Natural killer cell (primary cell): ENCODE measurements at regions not wholly inside any gene's neighbourhood (a gene's known extent, or its start where the extent isn't known, plus 50 kb on each side); places are given as distances from the start of the nearest gene placed in this dataset.

ENCODE experiments used
- ATAC-seq, 3 donors: fragments of 150-1000 bp in 2 of 3; fragments of 200-7000 bp in 1 of 3; cut with Tn5 transposase; 1 replicate in 1 of 3; 2 replicates in 2 of 3; pipeline ENCODE4 v1.10.0; 2021; ENCODE audit warnings: mild to moderate bottlenecking in 2 of 3, moderate library complexity in 2 of 3
- DNase-seq, 2 donors: peaks; one replicate each; pipeline versions ENCODE4 v3.0.0 to v3.0.0-alpha.2; 2013 to 2021; ENCODE audit warnings: mixed read lengths in 1 of 2
- H3K27ac ChIP-seq: one replicate; pipeline ENCODE4 v1.5.1; 2013; ENCODE audit warnings: mild to moderate bottlenecking, low read length
- H3K27me3 ChIP-seq: one replicate; pipeline ENCODE4 v1.6.1; 2013; ENCODE audit warnings: low read length; ENCODE audit not compliant: control insufficient read depth, insufficient read depth
- H3K36me3 ChIP-seq: one replicate; pipeline ENCODE4 v1.6.1; 2013; ENCODE audit warnings: low read length; ENCODE audit not compliant: control insufficient read depth, insufficient read depth
- H3K4me1 ChIP-seq: one replicate; pipeline ENCODE4 v1.6.1; 2013; ENCODE audit warnings: low read length; ENCODE audit not compliant: control insufficient read depth, insufficient read depth
- H3K4me3 ChIP-seq: one replicate; pipeline ENCODE4 v1.5.1; 2013; ENCODE audit warnings: low read length
- H3K9me3 ChIP-seq: one replicate; pipeline ENCODE4 v1.6.1; 2013; ENCODE audit warnings: low read length; ENCODE audit not compliant: control insufficient read depth, insufficient read depth
- H3K27ac Mint-ChIP-seq, 2 donors: one replicate each; pipeline ENCODE4 v1.8.0; 2022; ENCODE audit warnings: mild to moderate bottlenecking in 2 of 2, mixed read lengths in 2 of 2, moderate library complexity in 1 of 2
- H3K27me3 Mint-ChIP-seq, 2 donors: one replicate each; pipeline ENCODE4 v1.8.0; 2022; ENCODE audit warnings: low read depth in 2 of 2, mixed read lengths in 2 of 2
- H3K36me3 Mint-ChIP-seq: one replicate; pipeline ENCODE4 v1.8.0; 2022; ENCODE audit warnings: mixed read lengths
- H3K4me1 Mint-ChIP-seq, 2 donors: one replicate each; pipeline ENCODE4 v1.8.0; 2022; ENCODE audit warnings: mixed read lengths in 2 of 2
- H3K4me3 Mint-ChIP-seq: one replicate; pipeline ENCODE4 v1.8.0; 2022; ENCODE audit warnings: mild to moderate bottlenecking, moderate library complexity, mixed read lengths
- H3K9me3 Mint-ChIP-seq, 2 donors: one replicate each; pipeline ENCODE4 v1.8.0; 2022; ENCODE audit warnings: mixed read lengths in 2 of 2
- CTCF ChIP-seq: fragments of 200-600 bp; IDR thresholded peaks from one replicate; pipeline ENCODE4 v1.8.0; 2022; ENCODE audit warnings: antibody characterized with exemption
- WGBS: methylation state at CpG from one replicate; pipeline ENCODE4 v1.1.7; 2013; ENCODE audit warnings: missing lambda C conversion rate; ENCODE audit not compliant: insufficient coverage; 5-methylcytosine and 5-hydroxymethylcytosine counted together
- intact Hi-C: fragments of 100-400 bp; cut with micrococcal nuclease; formaldehyde crosslinking; loops from one replicate; pipeline ENCODE4 v1.14.2; 2022

DNA sequence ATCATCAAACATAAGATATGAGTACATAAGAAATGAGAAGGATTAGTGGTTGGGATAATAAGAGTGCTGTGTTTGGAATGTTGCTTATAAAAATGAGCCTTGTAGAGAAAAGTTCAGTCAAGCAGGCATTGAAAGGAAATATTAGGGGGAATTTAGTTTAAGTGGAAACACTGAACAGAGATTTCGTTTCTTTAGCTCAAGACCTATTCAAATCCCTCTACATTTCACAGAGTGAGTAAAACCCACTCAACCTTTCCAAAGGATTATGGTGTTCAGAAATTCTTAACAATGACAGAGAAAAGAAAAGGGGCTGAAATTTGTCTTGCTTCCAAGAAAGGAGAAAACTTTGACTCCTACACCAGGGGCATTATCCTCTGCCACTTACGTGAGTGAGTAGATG is 1072.4 kb upstream of the LCORL start:
- no peaks in the 10 kb centered on the region for H3K9me3 ChIP-seq
- DNase-seq (no peak), ATAC-seq (no peak)
- H3K4me3 Mint-ChIP-seq, result no peak overlapping the region
- no peaks in the 10 kb centered on the region for H3K27me3 ChIP-seq
- no peak for TF ChIP-seq CTCF
- H3K4me1 ChIP-seq, result no peaks in the 10 kb centered on the region
- no peaks in the 10 kb centered on the region for H3K36me3 ChIP-seq
- no peak overlapping the region for H3K4me3 ChIP-seq
- H3K36me3 Mint-ChIP-seq, result peaks cover 10% of the 10 kb centered on the region
- intact Hi-C loops, result no loop called here
- H3K4me1 Mint-ChIP-seq, result no peaks in the 10 kb centered on the region
- peaks cover 13 to 20% of the 10 kb centered on the region in 2 donors for H3K9me3 Mint-ChIP-seq
- WGBS, result no CpG with 5 or more reads among the region's 2 CpGs
- no peak overlapping the region for H3K27ac ChIP-seq
- no peak overlapping the region for H3K27ac Mint-ChIP-seq
- H3K27me3 Mint-ChIP-seq, result no peaks in the 10 kb centered on the region

GRCh38 chr4:19092797-19093196 is 1071.2 kb upstream of the LCORL start:
- no peaks in the 10 kb centered on the region for H3K27me3 Mint-ChIP-seq
- no peak overlapping the region for H3K4me3 ChIP-seq
- no peaks in the 10 kb centered on the region for H3K4me1 Mint-ChIP-seq
- H3K27ac Mint-ChIP-seq, result no peak overlapping the region
- no peaks in the 10 kb centered on the region for H3K27me3 ChIP-seq
- no peak for ATAC-seq
- no peaks in the 10 kb centered on the region for H3K4me1 ChIP-seq
- intact Hi-C loops, result no loop called here
- TF ChIP-seq CTCF, result no peak
- H3K36me3 Mint-ChIP-seq, result peaks cover 10% of the 10 kb centered on the region
- no peaks in the 10 kb centered on the region for H3K36me3 ChIP-seq
- no peak overlapping the region for H3K4me3 Mint-ChIP-seq
- no peak overlapping the region for H3K27ac ChIP-seq
- DNase-seq, result no peak
- H3K9me3 ChIP-seq, result no peaks in the 10 kb centered on the region
- peaks cover 12 to 20% of the 10 kb centered on the region in 2 donors for H3K9me3 Mint-ChIP-seq

DNA sequence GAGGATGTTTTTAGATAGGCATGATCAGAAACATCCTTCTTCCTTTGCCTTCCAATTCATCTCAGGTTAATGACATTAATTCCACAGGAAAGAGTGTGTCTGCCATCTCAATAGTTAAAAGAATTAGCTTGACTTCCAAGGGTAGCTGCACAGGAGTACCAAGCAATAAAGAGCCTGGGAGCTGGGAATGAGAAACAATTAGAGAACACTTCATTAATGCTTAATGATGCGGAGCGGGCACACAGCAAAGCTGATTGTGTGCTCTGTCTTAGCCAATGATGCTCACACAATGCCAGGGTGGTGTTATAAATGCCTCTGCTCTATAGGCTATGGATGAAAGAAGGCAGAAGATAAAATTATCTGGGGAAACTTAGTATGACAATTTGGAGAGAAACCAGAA is 1052.5 kb upstream of the LCORL start:
- Mint-ChIP-seq H3K9me3 (peaks cover 11 to 29% of the 10 kb centered on the region in 2 donors), H3K27ac (no peak overlapping the region), H3K4me3 (no peak overlapping the region), H3K36me3 (peaks cover 5% of the 10 kb centered on the region), H3K27me3 (no peaks in the 10 kb centered on the region), H3K4me1 (no peaks in the 10 kb centered on the region)
- no peak overlapping the region for H3K27ac ChIP-seq
- no peaks in the 10 kb centered on the region for H3K4me1 ChIP-seq
- TF ChIP-seq CTCF, result no peak
- WGBS, result 89% methylated on average over 2 of the region's 2 CpGs
- H3K27me3 ChIP-seq, result no peaks in the 10 kb centered on the region
- no peaks in the 10 kb centered on the region for H3K9me3 ChIP-seq
- H3K4me3 ChIP-seq, result no peak overlapping the region
- DNase-seq (no peak), ATAC-seq (no peak)
- H3K36me3 ChIP-seq, result no peaks in the 10 kb centered on the region
- intact Hi-C loops, result no loop called here

GRCh38 chr4:19063662-19064061 is 1042.1 kb upstream of the LCORL start:
- Mint-ChIP-seq H3K36me3 (peaks cover 6% of the 10 kb centered on the region), H3K27me3 (no peaks in the 10 kb centered on the region), H3K4me3 (no peak overlapping the region), H3K9me3 (peaks cover 15 to 20% of the 10 kb centered on the region in 2 donors), H3K4me1 (no peaks in the 10 kb centered on the region), H3K27ac (no peak overlapping the region)
- Histone ChIP-seq H3K36me3 (no peaks in the 10 kb centered on the region), H3K4me3 (no peak overlapping the region), H3K4me1 (no peaks in the 10 kb centered on the region), H3K27ac (no peak overlapping the region), H3K27me3 (no peaks in the 10 kb centered on the region), H3K9me3 (peaks cover 8% of the 10 kb centered on the region)
- no peak for TF ChIP-seq CTCF
- WGBS, result 80% methylated on average over 5 of the region's 5 CpGs
- ATAC-seq (no peak), DNase-seq (no peak)
- intact Hi-C loops, result no loop called here
